Colonic mucosa (tissue), 4 donors: ENCODE measurements at regions not wholly inside any gene's neighbourhood (a gene's known extent, or its start where the extent isn't known, plus 50 kb on each side); places are given as distances from the start of the nearest gene placed in this dataset.
"Not testable (repeated sequence)": the region's sequence is repeated elsewhere in the genome, so short reads cannot be mapped to it uniquely, and the experiment has no call there.

Experiments
- DNase-seq: peaks from one replicate; pipeline ENCODE4 v3.0.0-alpha.2; 2020
- H3K27ac ChIP-seq: fragments of 200-600 bp; one replicate; pipeline ENCODE4 v1.8.0; 2021
- H3K27me3 ChIP-seq: fragments of 200-600 bp; one replicate; pipeline ENCODE4 v1.8.0; 2021
- H3K36me3 ChIP-seq: fragments of 200-600 bp; one replicate; pipeline ENCODE4 v1.8.0; 2021
- H3K4me1 ChIP-seq: fragments of 200-600 bp; one replicate; pipeline ENCODE4 v1.8.0; 2021; ENCODE audit warnings: mild to moderate bottlenecking
- H3K4me3 ChIP-seq: fragments of 200-600 bp; one replicate; pipeline ENCODE4 v1.8.0; 2021
- H3K9ac ChIP-seq, 2 donors: one replicate each; pipeline ENCODE4 v1.7.0; 2013; ENCODE audit warnings: control low read depth in 2 of 2, low read depth in 2 of 2, low read length in 2 of 2
- H3K9me3 ChIP-seq: fragments of 200-600 bp; one replicate; pipeline ENCODE4 v1.8.0; 2021
- intact Hi-C: fragments of 100-400 bp; cut with DNase I; formaldehyde crosslinking; loops from one replicate; pipeline ENCODE4 v1.14.1; 2022
- TF ChIP-seq, protein P1 (sequence below): fragments of 200-600 bp; IDR thresholded peaks from one replicate; pipeline ENCODE4 v1.8.0; 2022; ENCODE audit warnings: antibody characterized with exemption, mild to moderate bottlenecking
- donor health status: healthy.
- donor health status: DM: no; HTN: no; CAD: no.
- donor health status: DM: no; HTN: no; CAD: no.

DNA sequence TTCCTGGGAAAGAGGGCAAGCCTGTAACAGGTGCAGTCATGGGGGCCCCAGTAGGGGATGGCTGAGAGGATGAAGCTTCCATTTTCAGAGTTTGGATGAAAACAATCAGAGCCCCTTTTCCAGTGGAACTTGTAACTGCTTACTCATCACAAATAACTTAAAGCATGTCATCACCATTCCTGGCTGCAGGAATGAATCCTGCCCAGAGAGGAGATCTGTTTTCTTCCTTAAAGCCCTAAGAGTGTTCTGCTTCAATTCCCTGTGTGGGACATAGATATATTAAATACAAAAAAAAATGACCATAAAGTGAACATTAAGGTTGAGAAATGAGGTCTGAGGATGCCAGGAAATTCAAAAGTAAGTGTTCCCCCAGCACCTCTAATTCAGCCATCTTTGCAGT lies 183.4 kb upstream of the MEIS1 start:
- Histone ChIP-seq H3K4me1 (no peaks in the 10 kb centered on the region), H3K4me3 (no peak overlapping the region), H3K36me3 (no peaks in the 10 kb centered on the region), H3K27me3 (no peaks in the 10 kb centered on the region), H3K27ac (no peak overlapping the region), H3K9ac (no peak overlapping the region), H3K9me3 (no peaks in the 10 kb centered on the region)
- no peak for DNase-seq
- intact Hi-C loops: no loop called here
- TF ChIP-seq, protein P1, sequence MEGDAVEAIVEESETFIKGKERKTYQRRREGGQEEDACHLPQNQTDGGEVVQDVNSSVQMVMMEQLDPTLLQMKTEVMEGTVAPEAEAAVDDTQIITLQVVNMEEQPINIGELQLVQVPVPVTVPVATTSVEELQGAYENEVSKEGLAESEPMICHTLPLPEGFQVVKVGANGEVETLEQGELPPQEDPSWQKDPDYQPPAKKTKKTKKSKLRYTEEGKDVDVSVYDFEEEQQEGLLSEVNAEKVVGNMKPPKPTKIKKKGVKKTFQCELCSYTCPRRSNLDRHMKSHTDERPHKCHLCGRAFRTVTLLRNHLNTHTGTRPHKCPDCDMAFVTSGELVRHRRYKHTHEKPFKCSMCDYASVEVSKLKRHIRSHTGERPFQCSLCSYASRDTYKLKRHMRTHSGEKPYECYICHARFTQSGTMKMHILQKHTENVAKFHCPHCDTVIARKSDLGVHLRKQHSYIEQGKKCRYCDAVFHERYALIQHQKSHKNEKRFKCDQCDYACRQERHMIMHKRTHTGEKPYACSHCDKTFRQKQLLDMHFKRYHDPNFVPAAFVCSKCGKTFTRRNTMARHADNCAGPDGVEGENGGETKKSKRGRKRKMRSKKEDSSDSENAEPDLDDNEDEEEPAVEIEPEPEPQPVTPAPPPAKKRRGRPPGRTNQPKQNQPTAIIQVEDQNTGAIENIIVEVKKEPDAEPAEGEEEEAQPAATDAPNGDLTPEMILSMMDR: no peak

GRCh38 chr2:66249089-66249488 lies 185.8 kb upstream of the MEIS1 start:
- H3K36me3 ChIP-seq, H3K27me3 ChIP-seq, H3K4me1 ChIP-seq, H3K9ac ChIP-seq, DNase-seq, H3K4me3 ChIP-seq, H3K27ac ChIP-seq, intact Hi-C loops, H3K9me3 ChIP-seq: not testable (repeated sequence)

DNA sequence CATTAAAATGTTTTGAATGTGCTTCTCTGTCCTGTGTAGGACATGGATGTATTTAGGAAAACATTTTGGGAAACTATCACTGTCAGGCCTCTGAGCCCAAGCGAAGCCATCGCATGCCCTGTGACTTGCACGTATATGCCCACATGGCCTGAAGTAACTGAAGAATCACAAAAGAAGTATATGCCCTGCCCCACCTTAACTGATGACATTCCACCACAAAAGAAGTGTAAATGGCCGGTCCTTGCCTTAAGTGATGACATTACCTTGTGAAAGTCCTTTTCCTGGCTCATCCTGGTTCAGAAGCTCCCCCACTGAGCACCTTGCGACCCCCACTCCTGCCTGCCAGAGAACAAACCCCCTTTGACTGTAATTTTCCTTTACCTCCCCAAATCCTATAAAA lies 191.1 kb upstream of the MEIS1 start:
- H3K36me3 ChIP-seq, H3K27me3 ChIP-seq, H3K9ac ChIP-seq, H3K9me3 ChIP-seq, H3K27ac ChIP-seq, H3K4me1 ChIP-seq, DNase-seq, H3K4me3 ChIP-seq, intact Hi-C loops: not testable (repeated sequence)

GRCh38 chr2:66242888-66243287 lies 192.0 kb upstream of the MEIS1 start:
- H3K9ac ChIP-seq, intact Hi-C loops, DNase-seq, H3K9me3 ChIP-seq, H3K4me3 ChIP-seq, H3K27me3 ChIP-seq, H3K27ac ChIP-seq, H3K36me3 ChIP-seq, H3K4me1 ChIP-seq: not testable (repeated sequence)

- intact Hi-C loops: no loop called here
- H3K36me3 ChIP-seq: no peaks in the 10 kb centered on the region
- H3K9ac ChIP-seq: no peak overlapping the region
- H3K9me3 ChIP-seq: no peaks in the 10 kb centered on the region
- TF ChIP-seq, protein P1: no peak
- H3K27me3 ChIP-seq: no peaks in the 10 kb centered on the region
- H3K4me1 ChIP-seq: no peaks in the 10 kb centered on the region
- DNase-seq: no peak
- H3K27ac ChIP-seq: no peak overlapping the region
- H3K4me3 ChIP-seq: no peak overlapping the region
These were observed 192.7 kb upstream of the MEIS1 start for GRCh38 chr2:66242099-66242789.

- intact Hi-C loops: no loop called here
These were observed 194.6 kb upstream of the MEIS1 start for GRCh38 chr2:66240286-66240685.

DNA sequence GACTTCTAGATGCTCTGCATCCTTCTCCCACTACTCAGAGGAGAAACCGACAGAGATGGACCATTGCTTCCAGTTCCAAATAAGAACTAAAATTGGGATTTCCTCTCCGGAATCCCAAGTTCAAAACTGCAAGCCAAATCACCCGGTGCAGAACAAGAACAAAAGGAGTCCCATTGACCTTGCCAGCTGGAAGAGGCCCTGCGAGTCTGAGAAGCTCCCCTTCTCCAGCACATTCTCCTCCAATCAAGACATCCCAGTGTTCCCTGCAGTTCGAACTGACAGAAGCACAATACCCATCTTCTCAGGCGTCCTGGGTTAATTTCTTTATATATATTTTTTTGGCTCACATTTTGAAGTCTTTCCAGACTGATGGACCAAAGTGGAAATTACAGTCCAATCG lies 195.3 kb upstream of the MEIS1 start:
- intact Hi-C loops: no loop called here
- Histone ChIP-seq H3K27ac (no peak overlapping the region), H3K9me3 (no peaks in the 10 kb centered on the region), H3K4me3 (no peak overlapping the region), H3K36me3 (no peaks in the 10 kb centered on the region), H3K27me3 (no peaks in the 10 kb centered on the region), H3K4me1 (no peaks in the 10 kb centered on the region), H3K9ac (no peak overlapping the region)
- TF ChIP-seq, protein P1: no peak
- no peak for DNase-seq

More at GRCh38 chr2:66240286-66240685, 194.6 kb upstream of the MEIS1 start:
- no peaks in the 10 kb centered on the region for H3K4me1 ChIP-seq
- no peak overlapping the region for H3K27ac ChIP-seq
- H3K36me3 ChIP-seq: no peaks in the 10 kb centered on the region
- no peaks in the 10 kb centered on the region for H3K27me3 ChIP-seq
- TF ChIP-seq, protein P1: no peak
- no peak overlapping the region for H3K9ac ChIP-seq
- no peak overlapping the region for H3K4me3 ChIP-seq
- H3K9me3 ChIP-seq: no peaks in the 10 kb centered on the region
- no peak for DNase-seq
